TTC549 (cell line): ENCODE measurements at regions not wholly inside any gene's neighbourhood (a gene's known extent, or its start where the extent isn't known, plus 50 kb on each side); places are given as distances from the start of the nearest gene placed in this dataset.

ENCODE experiments used
- FAIRE-seq: peaks from 2 replicates; lab custom pipeline; 2012; peaks lifted over from hg19 to GRCh38; lab: Jason Lieb, UNC

DNA sequence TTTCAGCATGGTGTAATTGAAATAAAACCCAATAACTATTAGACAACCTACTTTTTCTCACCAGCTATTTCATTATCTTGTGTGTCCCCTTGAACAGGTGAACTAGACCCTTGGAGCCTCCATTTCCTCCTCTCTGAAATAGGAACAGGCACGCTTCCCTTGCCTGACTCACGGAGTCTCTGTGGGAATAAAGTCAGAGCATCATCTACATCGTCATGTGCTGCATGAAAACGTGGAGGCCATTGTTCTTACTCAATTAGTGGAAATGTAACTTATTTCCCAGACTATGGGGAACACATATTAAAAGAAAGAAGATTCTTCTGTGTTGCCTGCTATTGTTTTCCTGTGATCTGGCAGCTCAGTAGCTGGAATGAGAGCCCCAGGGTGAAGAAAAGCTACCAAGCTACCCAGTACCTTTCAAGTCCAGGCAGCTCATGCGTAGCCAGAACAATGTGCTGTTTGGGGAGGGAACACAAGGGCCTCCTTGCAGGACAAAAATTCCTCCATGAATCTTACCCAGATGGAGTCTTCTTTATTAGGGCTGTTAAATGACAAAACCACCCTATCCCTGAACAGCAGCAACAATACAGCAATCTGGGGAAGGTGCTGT lies 59.8 kb downstream of the SOX11 start:
- FAIRE-seq: no peak

DNA sequence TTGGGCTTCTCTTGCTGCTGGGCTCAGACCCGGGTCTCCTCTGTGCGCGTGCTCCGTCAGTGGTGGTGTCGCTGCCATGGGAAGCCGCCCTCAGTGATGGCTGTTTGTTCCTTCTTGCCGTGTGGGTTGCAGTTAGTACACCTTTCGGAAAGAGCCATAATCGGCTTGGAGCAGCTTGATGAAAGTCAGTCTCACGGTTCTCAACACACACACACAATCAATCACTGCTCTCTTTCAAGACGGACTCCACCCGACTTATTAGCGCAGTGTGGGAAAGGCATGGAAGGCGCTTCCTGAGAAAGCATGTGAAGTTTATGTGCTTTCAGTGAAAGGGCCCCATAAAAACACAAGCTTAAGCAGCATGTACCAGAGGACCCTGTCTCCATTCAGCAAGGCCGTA lies 64.1 kb downstream of the SOX11 start:
- no peak for FAIRE-seq

DNA sequence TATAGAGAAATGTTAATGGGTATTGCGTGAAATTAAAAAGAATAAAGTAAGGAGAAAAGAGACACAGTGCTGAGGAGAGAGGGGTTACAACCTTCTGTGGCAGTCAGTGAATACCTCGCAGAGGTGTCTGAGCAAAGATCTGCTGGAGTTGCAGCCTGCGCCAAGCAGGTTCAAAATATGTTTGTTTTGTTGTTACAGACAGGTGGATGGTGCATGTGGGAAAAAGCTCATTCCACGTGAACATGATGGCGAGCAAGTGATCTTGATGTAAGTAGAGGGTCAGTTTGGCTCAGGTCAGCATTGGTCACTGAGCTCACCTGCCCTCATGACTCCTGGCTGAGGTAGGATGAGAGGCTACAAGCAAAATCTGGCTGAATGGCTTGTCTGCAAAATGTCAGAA lies 66.2 kb downstream of the SOX11 start:
- FAIRE-seq: no peak

- FAIRE-seq: no peak
These were observed 67.8 kb downstream of the SOX11 start for GRCh38 chr2:5759949-5760348.

- FAIRE-seq: no peak
These were observed 71.3 kb downstream of the SOX11 start for GRCh38 chr2:5763531-5763930.

- no peak for FAIRE-seq
These were observed 71.9 kb downstream of the SOX11 start for GRCh38 chr2:5764041-5764440.

- FAIRE-seq: no peak
These were observed 73.9 kb downstream of the SOX11 start for GRCh38 chr2:5766056-5766455.

- FAIRE-seq: no peak
These were observed 74.4 kb downstream of the SOX11 start for GRCh38 chr2:5766561-5766960.

DNA sequence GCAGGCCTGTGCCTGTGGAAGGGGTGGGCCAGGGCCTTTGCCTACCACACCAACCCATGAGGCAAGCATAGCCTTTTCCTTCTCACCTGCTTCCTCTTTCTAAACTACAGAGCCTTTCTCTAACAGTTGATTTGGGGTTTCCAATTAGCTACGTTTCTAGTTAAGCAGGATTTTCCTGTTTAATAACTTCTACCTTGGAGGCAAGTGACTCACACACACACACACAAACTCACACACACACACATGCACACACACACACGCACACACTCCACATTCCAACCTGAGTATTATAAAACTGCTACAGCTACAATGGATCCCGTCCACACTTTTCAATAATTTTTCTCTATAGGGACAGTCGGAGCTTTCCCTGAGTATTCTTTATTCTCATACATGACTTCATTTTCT lies 84.9 kb downstream of the SOX11 start:
- no peak for FAIRE-seq

GRCh38 chr2:5781679-5782078 lies 89.5 kb downstream of the SOX11 start:
- no peak for FAIRE-seq

GRCh38 chr2:5782103-5782502 lies 89.9 kb downstream of the SOX11 start:
- no peak for FAIRE-seq

DNA sequence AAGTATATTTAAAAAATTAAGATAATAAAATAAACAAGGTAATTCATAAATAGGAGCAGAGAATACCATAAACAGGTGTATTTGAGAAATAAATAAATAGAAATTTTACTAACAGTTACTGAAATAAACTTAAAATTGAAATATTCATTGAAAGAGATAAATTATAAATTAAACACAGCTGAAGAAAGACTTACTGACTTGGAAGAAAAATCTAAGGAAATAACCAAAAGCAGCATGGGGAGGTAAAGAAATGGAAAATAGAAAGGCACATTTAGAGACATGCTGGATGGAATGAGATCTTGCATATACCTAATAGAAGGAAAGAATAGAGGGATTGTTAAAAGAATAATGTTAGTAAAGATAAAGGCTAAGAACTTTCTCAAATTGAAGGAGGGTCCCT lies 96.3 kb downstream of the SOX11 start:
- peak; percentile 25 for FAIRE-seq

DNA sequence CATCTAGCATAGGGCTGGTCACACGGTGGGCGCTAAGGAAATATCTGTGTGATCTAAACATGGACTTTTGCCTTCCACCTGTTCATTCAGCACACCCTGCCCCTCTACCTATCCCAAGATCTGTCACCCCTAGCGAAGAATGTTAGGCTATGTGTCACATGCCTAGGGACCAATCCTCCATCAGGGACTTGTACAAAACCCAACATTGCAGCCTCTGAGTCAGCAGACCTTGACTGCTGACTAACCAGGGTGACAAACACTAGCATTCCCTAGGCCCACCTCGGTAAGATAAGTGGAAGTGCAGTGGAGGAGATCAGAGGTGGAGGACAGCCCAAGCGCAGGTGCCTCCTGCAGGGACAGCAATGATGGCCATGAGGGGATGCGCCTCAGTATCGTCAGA lies 99.2 kb downstream of the SOX11 start:
- FAIRE-seq: no peak

DNA sequence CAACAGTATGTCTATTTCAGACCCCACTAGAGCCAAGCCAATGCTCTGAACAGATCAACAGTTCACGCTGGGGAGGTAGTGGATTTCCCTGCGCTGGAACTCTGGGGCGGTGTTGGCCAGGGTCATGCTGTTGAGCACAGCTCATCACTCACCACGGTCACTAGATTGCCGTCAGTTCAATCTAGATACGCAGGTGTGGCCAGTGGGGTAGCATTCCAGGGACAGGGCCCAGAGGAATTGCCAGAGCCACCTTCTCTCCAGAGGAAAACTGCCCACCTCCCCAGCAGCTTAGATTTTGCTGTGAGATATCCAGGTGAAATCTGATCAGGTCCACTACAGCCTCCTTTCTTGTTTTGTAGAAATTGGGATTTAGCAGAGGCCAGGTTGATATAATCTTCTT lies 101.8 kb downstream of the SOX11 start:
- no peak for FAIRE-seq

- FAIRE-seq: no peak
These were observed 105.9 kb downstream of the SOX11 start for GRCh38 chr2:5798084-5798483.

DNA sequence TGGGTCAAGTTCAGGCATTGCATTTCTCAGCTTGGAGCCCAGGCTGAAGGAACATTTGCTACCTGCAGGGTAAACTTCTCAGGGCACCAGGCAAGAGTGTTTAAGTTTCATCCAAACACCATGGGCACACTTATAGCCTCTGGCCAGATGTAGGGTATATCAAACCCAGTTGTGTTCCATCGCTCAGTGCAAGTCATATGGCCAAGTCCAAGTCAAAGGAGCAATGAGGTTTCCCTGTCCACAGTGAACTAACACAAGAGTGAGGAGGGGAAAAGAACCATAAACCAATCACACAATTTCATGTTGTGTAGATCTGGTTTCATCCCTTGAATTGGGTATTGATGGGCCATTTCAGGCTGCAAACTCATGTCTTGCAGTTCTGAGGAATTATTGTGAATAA lies 107.2 kb downstream of the SOX11 start:
- no peak for FAIRE-seq

GRCh38 chr2:5803547-5803946 lies 111.4 kb downstream of the SOX11 start:
- no peak for FAIRE-seq

GRCh38 chr2:5818961-5819600 lies 126.9 kb downstream of the SOX11 start:
- FAIRE-seq: no peak

- FAIRE-seq: no peak
These were observed 131.9 kb downstream of the SOX11 start for GRCh38 chr2:5824126-5824525.

DNA sequence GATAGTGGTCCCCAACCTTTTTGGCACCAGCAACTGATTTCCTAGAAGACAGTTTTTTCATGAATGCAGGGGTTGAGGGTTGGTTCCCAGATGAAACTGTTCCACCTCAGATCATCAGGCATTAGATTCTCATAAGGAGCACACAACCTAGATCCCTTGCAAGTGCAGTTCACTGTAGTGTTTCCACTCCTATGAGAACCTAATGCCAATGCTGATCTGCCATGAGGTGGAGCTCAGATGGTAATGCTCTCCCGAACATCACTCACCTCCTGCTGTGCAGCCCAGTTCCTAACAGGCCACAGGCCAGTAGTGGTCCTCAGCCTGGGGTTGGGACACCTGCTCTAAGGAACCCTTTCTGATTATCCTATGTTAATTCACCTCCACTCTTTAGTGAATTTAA lies 133.5 kb downstream of the SOX11 start:
- FAIRE-seq: no peak

- FAIRE-seq: no peak
These were observed 134.9 kb downstream of the SOX11 start for GRCh38 chr2:5826979-5827655.

- no peak for FAIRE-seq
These were observed 142.3 kb downstream of the SOX11 start for GRCh38 chr2:5834501-5834900.

GRCh38 chr2:5839550-5839949 lies 147.4 kb downstream of the SOX11 start:
- no peak for FAIRE-seq

GRCh38 chr2:5841126-5841525 lies 148.9 kb downstream of the SOX11 start:
- no peak for FAIRE-seq
